ENCODE measurements at regions not wholly inside any gene's neighbourhood (a gene's known extent, or its start where the extent isn't known, plus 50 kb on each side); places are given as distances from the start of the nearest gene placed in this dataset.
"Not testable (repeated sequence)": the region's sequence is repeated elsewhere in the genome, so short reads cannot be mapped to it uniquely, and the experiment has no call there.

- no peak for DNase-seq (ENCODE audit: low spot score)
- ATAC-seq (ENCODE audit: low FRiP score): no peak
- TF ChIP-seq CTCF (IDR thresholded peaks at IDR 0.05): no peak
Observed at GRCh38 chr2:2896011-2896410, 481.6 kb downstream of the EIPR1 start.

GRCh38 chr2:2894011-2894410 is 483.6 kb downstream of the EIPR1 start:
- ATAC-seq (ENCODE audit: low FRiP score); DNase-seq (ENCODE audit: low spot score): not testable (repeated sequence)

- DNase-seq (ENCODE audit: low spot score) (no peak), ATAC-seq (ENCODE audit: low FRiP score) (no peak)
- no peak for TF ChIP-seq CTCF (IDR thresholded peaks at IDR 0.05)
Observed at GRCh38 chr2:2892892-2893291, 484.7 kb downstream of the EIPR1 start.

- TF ChIP-seq CTCF (IDR thresholded peaks at IDR 0.05): no peak
- no peak for ATAC-seq (ENCODE audit: low FRiP score)
- DNase-seq (ENCODE audit: low spot score): no peak
Observed at GRCh38 chr2:2892378-2892777, 485.2 kb downstream of the EIPR1 start.

- no peak for TF ChIP-seq CTCF (IDR thresholded peaks at IDR 0.05)
- ATAC-seq (ENCODE audit: low FRiP score) (no peak), DNase-seq (ENCODE audit: low spot score) (no peak)
Observed at GRCh38 chr2:2890901-2891300, 486.7 kb downstream of the EIPR1 start.

- ATAC-seq (ENCODE audit: low FRiP score) (no peak), DNase-seq (ENCODE audit: low spot score) (no peak)
- no peak for TF ChIP-seq CTCF (IDR thresholded peaks at IDR 0.05)
Observed at GRCh38 chr2:2890246-2890645, 487.4 kb downstream of the EIPR1 start.

- no peak for ATAC-seq (ENCODE audit: low FRiP score)
Observed at GRCh38 chr2:2889646-2890045, 488.0 kb downstream of the EIPR1 start.

More at GRCh38 chr2:2889646-2890045, 488.0 kb downstream of the EIPR1 start:
- TF ChIP-seq CTCF (IDR thresholded peaks at IDR 0.05): no peak
- DNase-seq (ENCODE audit: low spot score): no peak
